HG03159 (cell line): ENCODE measurements at regions not wholly inside any gene's neighbourhood (a gene's known extent, or its start where the extent isn't known, plus 50 kb on each side); places are given as distances from the start of the nearest gene placed in this dataset.
"Not testable (repeated sequence)": the region's sequence is repeated elsewhere in the genome, so short reads cannot be mapped to it uniquely, and the experiment has no call there.

ENCODE experiments used
- ATAC-seq: cut with Tn5 transposase; IDR thresholded peaks from one replicate; pipeline ENCODE4 v1.9.1; 2021; ENCODE audit warnings: mild to moderate bottlenecking, moderate library complexity; ENCODE audit not compliant: unreplicated experiment

DNA sequence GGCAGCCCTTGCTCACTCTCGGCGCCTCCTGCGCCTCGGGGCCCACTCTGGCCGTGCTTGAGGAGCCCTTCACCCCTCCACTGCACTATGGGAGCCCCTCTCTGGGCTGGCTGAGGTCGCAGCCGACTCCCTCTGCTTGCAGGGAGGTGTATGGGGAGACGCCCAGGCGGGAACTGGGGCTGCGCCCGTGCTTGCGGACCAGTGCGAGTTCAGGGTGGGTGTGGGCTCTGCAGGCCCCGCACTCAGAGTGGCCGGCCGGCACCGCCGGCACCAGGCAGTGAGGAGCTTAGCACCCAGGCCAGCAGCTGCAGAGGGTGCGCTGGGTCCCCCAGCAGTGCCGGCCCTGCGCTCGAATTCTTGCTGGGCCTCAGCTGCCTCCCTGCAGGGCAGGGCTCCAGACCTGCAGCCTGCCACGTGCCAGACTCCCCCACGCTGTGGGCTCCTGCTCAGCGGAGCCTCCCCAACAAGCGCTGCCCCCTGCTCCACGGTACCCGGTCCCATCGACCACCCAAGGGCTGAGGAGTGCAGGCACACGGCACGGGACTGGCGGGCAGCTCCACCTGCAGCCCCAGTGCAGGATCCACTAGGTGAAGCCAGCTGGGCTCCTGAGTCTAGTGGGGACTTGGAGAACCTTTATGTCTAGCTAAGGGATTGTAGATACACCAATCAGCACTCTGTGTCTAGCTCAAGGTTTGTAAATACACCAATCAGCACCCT is 54.0 kb upstream of the WWC2 start:
- not testable (repeated sequence) for ATAC-seq

DNA sequence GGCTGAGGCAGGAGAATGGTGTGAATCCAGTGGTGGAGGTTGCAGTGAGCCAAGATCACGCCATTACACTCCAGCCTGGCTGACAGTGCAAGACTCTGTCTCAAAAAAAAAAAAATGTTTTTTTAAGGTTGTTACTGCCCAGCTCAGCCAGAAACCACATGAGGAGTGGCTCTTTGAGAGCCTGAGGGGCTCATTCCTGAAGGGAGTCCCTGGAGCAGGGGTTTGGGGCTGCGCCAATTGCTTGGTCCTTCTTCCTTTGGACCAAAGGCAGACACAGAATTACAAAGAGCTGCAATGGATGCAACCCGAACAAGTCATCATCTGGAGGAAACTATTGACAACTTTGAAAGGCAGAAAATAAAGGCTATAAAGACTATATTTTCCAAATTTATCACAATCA is 60.6 kb upstream of the WWC2 start:
- ATAC-seq, result no peak

DNA sequence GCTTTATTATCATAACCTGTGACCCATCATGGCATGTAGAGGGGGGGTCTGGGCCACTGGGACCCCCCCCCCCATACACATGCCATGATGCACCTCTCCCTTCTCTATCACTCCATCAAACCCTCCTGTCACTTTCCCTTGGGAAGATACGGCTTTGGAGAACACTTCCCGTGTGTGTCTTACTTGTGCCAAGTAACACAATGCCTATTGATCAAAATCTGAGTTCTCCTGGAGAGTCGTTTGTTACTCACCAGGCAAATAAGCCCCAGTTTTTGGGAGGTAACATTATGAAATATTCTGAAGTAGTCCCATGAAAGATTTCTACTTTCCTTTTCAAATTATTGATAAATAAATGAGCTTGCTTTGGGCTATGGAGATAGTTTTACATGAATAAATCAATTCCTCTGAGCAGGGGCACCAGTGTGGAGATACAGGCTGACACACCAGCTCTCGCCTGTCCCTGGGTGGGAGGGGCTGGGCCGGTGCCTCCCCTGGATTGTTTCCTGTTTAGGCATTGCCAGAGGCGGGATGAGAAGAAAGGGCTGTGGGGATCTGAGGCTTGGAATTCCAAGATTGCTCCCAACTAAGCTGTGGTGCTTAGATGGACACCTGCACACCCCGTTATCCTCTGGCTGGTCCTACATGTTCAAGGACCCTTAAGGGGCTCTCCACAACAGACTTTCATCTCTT is 63.2 kb upstream of the WWC2 start:
- ATAC-seq, result no peak

DNA sequence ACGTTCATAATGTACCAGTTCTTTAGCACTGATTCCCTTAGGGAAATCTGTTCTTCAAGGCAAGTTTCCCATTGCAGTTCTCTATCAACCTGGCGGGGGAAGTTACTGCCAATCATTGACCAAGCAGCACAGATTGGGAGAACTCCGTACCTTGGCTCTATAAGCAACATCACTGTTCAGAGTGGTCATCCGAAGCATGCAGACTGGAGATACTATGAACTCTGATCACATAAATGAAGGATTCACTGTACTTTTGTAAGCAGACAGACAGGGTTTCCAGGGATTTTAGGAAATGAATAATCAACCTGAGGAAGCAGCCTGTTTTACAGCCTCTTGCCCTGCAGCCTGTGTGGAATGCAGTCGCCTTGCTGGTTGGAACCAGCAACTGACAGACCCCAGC is 63.8 kb upstream of the WWC2 start:
- ATAC-seq, result no peak

DNA sequence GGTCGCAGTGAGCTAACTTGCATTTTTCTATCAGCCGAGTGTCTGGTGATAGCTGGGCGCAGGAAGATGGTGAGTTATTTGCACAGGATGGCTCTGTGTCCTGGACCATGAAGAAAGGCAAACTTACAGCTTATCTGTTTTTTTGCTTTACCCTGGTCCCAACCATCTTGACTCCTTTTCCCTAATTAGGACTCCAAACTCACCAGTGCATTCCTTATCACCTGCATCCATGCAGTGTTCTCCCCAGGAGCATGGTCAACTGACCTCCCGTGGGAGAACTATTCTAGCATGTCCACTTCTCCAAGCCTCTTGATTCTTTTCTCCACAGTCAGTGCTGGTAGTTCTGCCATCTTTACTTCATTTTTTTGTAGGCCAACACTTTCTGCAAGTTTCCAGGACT is 68.2 kb upstream of the WWC2 start:
- ATAC-seq, result no peak

DNA sequence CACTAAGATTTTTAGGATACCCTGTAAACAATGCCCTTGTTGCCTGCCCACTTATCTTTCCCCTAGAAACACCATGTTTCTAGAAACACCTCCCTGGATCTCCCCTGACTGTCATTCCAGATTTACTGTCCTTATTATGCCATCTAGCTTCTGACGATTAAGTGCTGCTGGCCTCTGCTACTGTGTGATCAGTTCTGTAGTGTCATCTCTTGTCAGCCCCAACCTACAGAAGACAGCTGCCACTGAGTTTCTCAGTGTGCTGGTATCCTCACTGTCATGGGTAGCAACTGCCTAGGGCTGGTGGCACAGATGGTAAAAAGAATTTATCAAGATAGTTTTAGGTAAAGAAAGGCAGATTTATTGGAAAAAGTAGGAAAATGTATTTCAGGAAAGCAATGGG is 68.7 kb upstream of the WWC2 start:
- no peak for ATAC-seq

DNA sequence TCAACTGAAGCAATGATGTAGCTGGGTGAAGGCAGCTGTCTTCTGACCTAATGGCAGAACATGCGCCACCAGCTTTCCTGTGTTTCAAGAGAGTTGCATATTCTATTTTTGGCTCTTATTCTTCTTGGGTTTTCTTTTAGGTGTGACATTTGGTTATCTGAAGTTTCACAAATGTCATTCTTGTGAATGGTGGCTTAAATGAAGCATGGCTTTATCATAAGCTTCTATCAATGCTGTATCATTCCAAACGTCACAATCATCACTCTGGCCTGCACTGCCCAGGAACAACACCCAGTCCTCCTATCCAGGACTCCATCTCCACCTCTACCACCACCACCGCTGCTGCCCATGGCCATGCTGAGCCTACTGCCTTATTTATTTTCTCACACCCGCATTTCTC is 69.7 kb upstream of the WWC2 start:
- ATAC-seq, result no peak

DNA sequence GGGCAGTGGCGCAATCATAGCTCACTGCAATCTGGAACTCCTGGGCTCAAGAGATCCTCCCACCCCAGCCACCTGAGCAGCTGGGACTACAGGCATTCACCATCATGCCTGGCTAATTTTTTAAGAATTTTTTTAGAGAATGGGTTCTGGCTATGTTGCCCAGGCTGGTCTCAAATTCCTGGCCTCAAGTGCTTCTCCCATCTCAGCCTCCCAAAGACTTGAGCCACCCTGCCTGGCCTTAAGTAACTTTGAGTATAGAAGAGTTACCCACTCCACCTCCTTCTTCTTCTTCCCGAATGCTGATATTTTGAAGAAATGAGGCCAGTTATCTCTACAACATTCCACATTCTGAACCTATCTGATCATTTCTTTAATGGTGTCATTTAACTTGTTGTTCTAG is 72.4 kb upstream of the WWC2 start:
- no peak for ATAC-seq

DNA sequence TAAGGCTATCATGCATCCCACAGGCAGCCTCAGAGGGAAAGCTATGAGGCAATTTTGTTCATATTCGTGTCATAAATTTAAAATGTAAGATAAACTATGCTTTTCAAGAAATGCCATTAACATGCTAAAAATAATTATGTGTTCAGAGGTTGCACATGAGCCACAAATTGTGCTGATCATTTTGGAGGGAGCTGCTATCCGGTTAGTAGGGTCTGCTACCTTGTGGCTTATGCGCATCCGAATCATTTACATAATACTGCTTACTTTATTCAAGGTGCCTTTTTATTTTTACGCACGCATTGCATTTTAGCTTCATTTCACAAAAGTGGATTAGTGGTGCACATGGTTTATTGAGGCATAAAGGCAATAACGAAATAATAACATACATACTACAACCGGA is 76.4 kb upstream of the WWC2 start:
- ATAC-seq, result no peak

DNA sequence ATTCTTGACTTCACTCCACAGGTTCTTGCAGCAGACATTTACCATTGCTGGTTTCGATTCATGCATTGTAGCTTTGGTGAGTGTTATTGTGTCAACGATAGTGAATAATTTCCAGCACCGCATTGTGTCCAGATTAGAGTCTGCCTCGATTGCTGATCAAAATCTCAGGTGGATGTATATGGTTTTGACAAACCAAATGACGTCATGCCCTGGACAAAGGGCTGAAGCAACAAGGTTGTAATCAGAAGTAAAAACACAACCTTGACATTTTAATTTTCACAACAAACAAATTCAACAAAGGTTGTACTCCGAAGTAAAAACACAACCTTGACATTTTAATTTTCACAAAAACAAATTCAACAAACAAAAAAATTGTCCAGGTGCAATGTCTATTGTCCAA is 81.1 kb upstream of the WWC2 start:
- no peak for ATAC-seq

DNA sequence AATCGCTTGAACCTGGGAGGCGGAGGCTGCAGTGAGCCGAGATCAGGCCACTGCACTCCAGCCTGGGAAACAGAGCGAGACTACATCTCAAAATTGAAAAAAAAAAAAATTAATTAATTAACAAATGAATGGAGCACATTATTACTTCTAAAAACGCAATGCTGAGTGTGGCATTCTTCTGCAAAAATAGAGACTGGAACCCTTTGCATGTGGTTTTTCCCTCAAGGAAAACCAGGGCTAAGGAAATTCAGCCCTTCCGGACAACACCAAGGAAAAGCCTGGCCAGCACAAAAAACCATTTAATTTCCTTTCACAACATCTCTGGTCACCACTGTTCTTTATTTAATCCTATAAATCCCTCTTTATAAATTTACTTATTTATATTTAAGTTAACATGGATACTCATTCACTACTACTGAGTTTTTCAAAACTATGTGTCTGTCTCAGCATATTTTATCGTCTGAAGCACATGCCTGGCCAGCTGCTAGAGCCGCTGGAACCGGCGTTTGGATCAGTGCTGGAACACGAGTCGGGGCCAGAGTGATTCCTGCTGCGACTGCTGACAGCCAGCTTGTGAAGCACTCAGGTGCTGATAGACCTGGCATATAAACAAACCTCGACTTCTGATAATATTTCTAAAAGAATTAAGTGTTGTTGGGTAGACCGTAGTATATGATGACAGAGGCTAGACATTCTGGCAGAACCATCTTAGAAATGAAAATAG is 84.5 kb upstream of the WWC2 start:
- ATAC-seq, result no peak

DNA sequence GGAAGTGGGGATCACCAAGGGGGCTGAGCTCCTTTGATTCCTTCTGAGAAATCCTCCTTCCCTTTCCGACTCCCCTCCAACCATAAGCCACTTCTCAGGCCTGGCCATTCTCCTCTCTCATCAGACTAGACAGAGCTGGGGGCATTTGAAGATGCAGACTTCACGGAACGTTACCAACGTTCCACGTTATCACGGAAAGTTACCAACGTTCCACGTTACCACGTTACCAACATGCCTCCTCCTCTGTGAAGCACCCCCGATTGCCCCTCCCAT is 85.4 kb upstream of the WWC2 start:
- no peak for ATAC-seq

DNA sequence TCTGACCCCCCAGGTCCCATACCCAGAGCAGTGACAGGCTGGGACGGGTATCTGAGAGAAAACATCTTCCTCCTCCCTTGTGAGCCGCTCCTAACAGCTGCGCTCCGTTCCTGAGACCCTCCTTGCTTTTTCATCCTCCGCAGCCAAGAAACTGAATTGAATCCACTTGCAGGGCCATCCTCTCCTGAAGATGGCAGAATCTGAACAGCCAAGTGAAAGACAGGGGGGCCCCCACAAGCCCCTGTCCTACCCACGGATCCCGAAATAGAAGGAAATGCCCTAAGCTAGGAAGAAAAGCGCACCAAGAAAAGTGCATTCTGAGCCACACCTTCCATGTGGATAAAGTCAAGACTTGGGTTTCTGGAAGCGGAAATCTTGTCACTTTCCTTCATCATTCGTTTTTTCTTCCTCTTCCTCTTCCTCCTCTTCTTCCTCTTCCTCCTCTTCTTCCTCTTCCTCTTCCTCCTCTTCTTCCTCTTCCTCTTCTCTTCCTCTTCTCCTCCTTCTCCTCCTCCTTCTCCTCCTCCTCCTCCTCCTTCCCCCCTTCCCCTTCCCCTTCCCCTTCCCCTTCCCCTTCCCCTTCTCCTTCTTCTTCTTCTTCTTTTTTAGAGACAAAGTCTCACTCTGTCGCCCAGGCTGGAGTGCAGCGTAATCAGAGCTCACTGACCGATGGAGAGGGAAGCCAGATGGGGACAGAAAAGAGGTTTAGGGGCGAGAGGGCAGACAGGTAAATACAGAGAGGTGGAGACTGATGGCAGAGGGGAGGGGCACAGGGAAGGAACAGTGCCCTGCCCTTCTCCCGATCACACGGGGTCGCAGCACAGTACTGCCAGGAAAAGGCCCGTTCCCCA is 86.0 kb upstream of the WWC2 start:
- no peak for ATAC-seq

DNA sequence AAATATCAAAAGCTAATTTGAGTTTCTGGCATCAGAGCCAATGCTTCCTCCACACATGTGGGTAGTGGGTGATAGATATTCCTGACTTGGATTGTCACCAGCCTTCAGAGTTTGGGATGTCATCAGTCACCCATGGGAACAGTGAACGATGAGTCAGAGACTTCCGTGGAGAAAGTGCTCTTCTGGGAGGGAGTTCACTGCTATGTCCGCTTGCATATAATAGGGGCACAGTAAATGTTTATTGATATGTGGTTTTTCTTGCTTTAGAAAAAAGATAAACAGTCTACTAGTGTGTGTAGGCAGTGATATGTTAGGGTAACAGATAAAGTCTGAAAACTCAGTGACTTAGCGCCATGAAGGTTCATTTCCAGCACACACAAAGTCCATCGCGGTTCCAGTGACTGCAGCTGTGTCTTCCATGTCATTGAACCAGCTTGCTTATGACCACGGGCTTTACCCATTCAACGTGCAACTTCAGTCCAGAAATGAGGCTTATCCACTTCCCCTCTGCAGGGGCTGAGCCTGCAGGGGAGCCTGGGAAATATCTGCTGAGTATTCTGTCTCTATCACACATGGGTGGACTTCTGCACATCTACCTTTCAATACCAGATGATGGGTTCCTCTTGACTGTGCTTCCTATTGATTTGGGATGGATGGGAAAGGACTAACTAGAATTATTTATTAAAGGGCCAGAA is 87.7 kb upstream of the WWC2 start:
- ATAC-seq, result no peak

DNA sequence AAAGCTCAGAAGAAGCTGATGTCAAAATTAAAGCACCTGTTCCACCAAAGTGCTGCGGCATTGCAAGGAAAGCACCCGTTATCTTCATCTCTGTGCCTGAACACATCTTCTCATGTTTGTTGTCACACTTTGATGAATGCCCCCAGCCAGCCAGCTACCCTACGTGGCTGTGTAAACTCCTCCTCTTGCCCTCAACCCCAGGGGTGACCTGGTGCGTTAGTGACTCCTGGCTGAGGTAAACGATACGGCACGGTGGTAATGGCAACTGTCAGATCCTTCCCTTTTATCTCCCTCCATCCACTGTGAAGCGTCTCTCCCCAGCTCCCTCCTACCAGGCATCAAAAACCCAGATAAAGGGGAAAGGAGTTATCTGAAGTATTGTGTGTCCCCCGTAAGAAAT is 90.6 kb upstream of the WWC2 start:
- ATAC-seq, result no peak

DNA sequence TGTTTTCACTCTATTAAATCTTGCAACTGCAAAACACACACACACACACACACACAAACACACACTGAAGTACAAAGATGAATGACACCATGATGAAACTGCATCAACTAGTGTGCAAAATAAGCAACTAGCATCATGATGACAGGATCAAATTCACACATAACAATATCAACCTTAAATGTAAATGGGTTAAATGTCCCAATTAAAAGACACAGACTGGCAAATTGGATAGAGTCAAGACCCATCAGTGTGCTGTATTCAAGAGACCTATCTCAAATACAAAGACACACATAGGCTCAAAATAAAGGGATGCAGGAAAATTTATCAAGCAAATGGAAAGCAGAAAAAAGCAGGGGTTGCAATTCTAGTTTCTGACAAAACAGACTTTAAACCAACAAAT is 87.2 kb upstream of the DCTD start:
- ATAC-seq, result not testable (repeated sequence)

DNA sequence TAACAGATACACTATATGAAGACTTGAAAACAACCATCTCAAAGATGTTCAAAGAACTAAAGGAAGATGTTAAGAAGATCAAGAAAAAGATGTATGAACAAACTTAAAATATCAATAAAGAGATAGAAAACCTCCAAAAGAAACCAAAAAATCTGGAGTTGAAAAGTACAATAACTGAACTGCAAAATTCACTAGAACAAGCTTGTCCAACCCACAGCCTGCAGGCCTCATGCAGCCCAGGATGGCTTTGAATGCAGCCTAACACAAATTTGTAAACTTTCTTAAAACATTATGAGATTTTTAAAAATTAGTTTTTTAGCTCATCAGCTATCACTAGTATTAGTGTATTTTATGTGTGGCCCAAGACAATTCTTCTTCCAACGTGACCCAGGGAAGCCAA is 77.0 kb upstream of the DCTD start:
- no peak for ATAC-seq

DNA sequence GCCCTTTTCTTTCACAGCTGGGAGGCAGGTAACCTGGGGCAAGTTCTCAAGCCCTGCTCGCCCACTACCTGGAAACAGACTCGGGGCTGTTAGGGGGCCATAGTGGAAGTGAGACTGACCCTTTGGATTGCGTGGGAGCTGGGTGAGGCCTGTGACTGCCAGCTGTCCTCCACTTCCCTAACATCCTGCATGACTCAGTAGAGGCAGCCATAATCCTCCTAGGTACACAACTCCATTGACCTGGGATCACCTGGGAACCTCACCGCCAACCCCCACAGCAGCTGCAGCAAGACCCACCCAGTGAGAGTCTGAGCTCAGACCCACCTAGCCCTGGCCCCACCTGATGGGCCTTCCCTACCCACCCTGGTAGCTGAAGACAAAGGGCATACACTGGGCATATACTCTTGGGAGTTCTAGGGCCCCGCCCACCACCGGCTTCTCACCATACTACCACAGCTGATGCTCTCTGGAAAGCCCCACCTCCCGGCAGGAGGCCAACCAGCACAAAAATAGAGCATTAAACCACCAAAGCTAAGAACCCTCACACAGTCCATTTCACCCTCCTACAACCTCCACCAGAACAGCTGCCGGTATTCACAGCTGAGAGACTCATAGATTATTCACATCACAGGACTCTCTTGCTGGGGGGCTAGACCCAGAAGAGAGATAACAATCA is 61.1 kb upstream of the DCTD start:
- ATAC-seq, result peak; percentile 73

DNA sequence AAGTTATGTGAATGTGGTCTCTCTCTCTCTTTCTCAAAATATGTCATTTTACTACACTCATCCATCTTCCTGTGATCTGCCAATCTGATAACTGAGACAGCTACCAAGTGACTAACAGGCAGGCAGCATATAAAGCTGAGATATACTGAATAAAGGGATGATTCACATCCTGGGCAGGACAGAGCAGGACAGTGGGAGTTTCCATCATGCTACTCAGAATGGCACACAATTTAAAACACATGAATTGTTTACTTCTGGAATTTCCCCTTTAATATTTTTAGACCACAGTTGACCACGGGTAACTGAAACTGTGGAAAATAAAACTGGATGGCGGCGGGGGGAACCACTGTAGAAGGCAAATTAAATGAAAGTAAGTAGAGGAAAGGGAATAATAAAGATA is 58.6 kb upstream of the DCTD start:
- peak; percentile 75 for ATAC-seq

DNA sequence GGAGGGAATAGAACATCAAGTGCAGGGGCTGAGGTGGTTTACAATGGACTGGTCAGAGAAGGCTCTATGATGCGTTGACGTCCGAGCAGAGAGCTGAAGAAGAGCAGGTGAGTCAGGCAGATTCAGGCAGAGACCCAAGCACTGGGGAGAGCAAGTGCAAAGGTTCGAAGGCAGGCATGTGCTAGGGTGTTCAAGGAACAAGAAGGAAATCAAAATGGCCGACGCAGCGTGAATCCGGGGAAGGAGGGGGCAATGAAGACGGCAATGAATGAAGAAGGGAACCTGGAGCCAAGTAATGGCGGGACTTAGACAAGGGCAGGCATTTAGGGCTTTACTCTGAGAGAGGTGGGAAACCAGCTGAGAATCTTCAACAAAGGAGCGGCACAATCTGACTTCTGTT is 56.8 kb upstream of the DCTD start:
- ATAC-seq, result no peak
